HG02642 (cell line): ENCODE measurements at regions not wholly inside any gene's neighbourhood (a gene's known extent, or its start where the extent isn't known, plus 50 kb on each side); places are given as distances from the start of the nearest gene placed in this dataset.

Experiments
- ATAC-seq: cut with Tn5 transposase; IDR thresholded peaks from one replicate; pipeline ENCODE4 v1.9.1; 2021; ENCODE audit warnings: mild to moderate bottlenecking; ENCODE audit not compliant: unreplicated experiment, poor library complexity

DNA sequence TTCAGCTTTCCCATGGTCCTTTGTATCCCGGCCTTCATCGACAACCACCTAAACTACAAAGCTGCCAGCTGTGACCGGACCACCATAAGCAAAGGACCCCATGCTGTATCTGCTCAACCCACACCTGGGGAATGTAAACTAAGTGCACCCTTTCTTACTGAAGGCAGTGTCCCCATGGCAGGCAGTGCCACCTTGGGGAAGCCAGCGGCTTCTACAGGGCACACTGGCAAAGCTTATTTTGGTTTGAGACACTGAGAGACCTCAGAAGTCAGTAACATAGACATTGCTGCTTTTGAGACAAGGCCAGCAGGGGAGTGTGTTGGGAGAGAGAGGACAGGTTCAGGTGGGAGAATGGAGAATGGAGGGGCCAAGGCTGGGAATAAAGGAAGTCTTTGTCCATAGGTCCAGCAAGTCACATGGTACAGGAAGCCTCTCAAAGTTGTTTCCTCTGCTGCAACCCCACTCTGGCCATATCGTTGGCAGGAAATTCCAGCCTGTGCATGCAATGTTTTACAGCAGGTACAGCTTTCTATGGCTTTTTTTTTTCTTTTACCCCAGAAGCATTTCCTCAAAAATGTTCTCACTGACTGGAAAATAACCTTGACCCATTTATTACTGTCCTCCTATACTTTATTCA, 85.9 kb upstream of the NPVF start:
- ATAC-seq: no peak

DNA sequence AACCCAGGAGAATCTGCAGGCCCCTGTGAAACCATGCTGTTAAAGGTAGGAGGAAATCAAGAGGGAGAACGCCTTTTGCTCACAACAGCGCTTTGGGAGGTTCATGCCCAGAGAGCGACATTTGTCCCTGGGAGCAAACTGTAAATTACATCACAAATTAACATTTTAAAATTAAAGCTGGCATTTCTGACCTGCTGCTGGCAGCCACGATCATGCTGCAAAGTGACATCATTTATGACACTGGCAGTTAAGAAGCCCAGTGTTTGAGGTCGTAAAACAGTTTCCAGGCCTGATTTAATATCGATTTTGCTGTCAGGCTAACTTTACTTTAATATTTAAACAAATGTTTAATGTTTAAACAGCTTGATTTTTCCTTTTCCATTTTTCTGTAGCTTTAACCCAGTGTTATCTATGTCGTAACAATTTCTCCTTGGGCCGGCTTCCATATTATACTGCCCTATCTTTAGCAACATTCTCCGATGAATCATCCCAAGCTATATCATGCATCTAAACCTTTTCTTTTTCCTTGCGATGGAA, 86.5 kb upstream of the NPVF start:
- ATAC-seq: no peak

DNA sequence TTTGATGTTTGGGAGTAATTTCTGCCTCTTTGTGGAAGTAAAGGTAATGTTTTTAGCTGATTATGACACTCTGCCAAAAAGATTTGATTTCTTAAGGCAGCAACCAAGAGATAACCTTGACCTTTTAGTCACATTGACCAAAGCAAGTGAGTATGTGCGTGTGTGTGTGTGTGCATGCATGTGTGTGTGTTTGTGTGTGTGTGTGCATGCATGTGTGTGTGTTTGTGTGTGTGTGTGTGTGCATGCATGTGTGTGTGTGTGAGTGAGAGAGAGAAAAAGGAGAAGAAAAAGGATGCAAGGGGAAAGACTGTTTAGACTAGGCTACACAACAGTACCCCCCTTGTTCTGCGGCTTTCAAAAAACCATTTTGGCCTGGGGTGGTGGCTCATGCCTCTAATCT, 88.1 kb upstream of the NPVF start:
- no peak for ATAC-seq

- ATAC-seq: no peak
These were observed 89.8 kb upstream of the NPVF start for GRCh38 chr7:25318047-25318446.

GRCh38 chr7:25319707-25320106, 91.4 kb upstream of the NPVF start:
- ATAC-seq: no peak

GRCh38 chr7:25320791-25321190, 92.5 kb upstream of the NPVF start:
- ATAC-seq: no peak

DNA sequence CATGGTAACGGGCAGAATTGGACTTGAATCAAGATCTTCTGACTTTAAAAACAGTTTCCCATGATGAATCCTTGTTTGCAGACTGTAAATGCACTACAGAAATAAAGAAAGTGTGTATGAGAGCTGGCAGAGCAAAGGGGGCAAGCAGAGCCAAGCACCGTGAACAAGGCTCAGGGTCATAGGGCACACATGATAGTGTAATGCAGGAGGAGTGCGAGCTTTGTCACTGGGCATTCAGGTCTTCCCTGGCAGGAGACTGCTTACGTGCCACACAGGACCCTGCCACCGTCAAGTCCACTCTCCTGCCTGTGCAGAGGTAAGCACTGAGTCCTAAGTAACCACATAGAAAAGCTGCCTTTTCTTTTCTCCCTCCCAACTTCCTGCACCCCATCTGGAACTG, 93.1 kb upstream of the NPVF start:
- no peak for ATAC-seq

- ATAC-seq: no peak
These were observed 94.2 kb upstream of the NPVF start for GRCh38 chr7:25322473-25322872.

DNA sequence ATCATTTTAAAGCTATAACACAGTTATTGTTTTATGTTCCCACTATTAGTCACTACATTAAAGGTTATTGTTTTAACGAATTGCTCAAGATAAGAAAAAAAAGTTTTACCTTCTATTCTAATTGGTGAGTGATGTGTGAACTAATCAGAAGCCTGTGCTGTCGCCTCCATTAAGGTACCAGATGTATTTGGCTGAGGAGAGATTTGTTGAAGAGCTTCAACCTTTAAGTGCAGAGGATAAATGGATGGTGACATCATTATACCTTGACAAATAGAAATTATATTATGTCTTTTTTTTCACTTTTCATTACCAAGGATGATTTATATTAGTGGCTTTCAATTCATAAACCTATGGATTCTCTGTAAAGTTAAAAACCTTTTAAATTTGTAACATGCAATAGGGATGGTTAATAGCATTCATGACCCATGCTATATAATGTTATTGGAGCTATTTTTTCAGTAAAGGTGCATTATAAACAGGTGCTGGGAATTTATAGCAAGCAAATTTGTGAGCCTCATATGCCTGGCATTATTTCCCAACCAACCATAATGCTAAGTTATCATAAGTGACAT, 97.0 kb upstream of the NPVF start:
- ATAC-seq: no peak

GRCh38 chr7:25326501-25327156, 98.3 kb upstream of the NPVF start:
- ATAC-seq: no peak

GRCh38 chr7:25329815-25330214, 101.5 kb upstream of the NPVF start:
- no peak for ATAC-seq

- ATAC-seq: no peak
These were observed 105.1 kb upstream of the NPVF start for GRCh38 chr7:25333296-25333928.

- ATAC-seq: no peak
These were observed 119.2 kb upstream of the NPVF start for GRCh38 chr7:25347360-25348066.

DNA sequence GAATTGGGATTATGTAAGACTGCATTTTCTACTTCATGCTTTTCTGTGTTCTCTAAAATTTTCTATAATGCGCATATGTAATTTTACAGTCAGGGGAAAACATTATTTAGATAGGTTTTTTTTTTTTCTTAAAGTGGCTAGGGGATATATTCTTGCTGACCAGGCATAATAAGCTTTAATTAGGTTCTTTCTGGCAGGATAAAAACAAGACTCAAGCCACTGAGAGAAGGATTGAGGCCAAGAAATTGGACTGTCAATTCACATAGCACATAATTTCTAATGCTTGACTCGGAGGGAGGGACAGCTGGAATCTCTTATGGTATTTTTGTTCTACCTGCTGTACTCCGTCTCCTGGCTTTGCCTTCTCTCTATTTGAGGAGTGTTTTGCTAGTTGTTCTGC, 119.8 kb upstream of the NPVF start:
- ATAC-seq: no peak

GRCh38 chr7:25349283-25350017, 121.2 kb upstream of the NPVF start:
- ATAC-seq: no peak

GRCh38 chr7:25350041-25350440, 121.8 kb upstream of the NPVF start:
- no peak for ATAC-seq

DNA sequence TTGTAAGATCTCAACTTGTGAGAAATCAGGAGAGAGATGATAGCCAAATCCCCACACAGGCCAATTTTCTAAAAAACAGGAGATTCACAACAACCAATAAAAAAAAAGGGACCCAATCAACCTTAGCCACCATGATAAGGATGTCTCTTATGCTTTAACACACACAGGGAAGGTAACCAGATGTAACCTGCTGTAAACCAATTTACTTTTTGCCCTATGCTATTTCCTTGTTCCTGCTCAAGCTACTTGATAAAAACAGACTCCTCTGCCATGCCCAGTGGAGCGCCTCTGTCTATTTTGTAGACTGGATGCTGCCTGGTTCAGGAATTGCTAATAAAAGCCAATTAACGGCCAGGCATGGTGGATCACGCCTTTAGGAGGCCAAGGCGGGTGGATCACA, 123.5 kb upstream of the NPVF start:
- ATAC-seq: no peak

GRCh38 chr7:25353196-25353595, 124.9 kb upstream of the NPVF start:
- ATAC-seq: no peak

DNA sequence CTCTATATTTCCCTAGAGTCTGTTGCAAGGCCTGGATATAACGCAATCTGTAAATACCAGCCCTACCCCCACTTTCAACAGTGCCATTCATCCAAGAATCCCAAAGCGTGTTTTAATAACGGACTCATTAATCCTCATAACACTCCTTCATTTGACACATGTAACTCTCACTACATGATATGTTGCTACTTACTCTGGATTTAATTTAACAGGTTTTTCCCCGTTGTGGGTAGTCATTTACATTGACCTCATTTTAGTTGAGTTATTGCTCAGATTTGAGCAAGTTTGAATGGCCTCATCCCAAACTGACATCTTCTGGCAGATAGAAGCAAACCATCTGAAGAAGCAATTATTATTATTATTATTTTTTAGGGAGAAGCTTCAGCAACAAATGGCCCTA, 125.4 kb upstream of the NPVF start:
- no peak for ATAC-seq

- no peak for ATAC-seq
These were observed 128.4 kb upstream of the NPVF start for GRCh38 chr7:25356534-25357151.
